NCI-H345 (cell line): ENCODE measurements at regions not wholly inside any gene's neighbourhood (a gene's known extent, or its start where the extent isn't known, plus 50 kb on each side); places are given as distances from the start of the nearest gene placed in this dataset.
"Not testable (repeated sequence)": the region's sequence is repeated elsewhere in the genome, so short reads cannot be mapped to it uniquely, and the experiment has no call there.

ENCODE experiments used
- DNase-seq: peaks from one replicate; lab custom pipeline; 2025; lab: John Stamatoyannopoulos, UW

DNA sequence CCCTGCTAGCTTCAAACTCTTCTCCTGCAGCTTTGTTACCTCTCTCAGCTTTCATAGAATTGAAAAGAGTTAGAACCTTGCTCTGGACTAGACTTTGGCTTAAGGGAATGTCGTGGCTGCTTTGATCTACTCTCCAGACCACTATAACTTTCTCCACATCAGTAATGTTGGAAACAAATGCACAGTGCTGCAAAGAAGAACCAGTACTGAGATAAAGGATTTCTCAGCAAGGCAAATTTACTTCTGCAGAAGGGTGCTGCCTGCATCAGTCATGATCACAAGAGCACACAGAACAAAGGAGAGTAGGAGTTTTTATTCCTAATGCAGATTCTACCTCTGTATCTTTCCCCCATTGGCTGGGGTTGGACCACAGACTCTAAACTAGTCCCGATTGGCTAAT lies 621.6 kb upstream of the CHRM3 start:
- DNase-seq = no peak

DNA sequence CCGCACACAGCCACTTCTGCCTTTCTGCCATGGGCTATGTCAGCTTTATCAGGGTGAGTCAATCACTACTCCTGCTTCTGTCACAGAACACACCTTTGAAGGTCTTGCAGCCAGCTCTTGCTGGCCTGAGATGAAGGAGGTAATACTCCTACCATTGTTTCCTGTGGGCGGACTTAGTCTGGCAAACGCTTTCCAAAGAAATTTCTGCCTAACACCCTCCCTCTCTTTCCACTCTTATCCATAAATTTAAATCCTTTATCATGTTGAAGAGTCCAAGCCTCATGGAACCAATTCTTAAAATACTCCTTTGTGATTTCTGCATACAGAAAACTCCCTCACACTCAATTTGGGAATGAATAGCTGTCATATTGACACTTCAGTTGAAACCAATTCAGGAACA lies 633.1 kb upstream of the CHRM3 start:
- no peak for DNase-seq

DNA sequence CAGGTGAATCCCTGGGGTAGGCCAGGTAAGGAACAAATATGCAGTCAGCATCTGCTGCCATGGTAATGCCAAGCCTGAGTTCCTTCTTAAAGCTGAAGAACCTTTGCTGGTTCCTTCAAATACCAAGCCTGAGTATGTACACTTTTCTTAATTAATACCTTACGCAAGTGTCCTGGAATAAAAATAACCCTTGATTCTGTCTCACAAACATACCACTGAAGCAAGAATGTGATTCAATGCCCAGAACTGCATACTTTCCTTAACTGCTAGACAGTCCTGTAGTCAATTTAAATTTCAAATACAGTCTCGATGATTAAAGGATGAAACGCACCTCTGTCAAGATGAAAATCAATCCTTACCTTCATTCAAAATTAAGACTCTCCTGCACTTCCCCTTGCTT lies 634.0 kb upstream of the CHRM3 start:
- no peak for DNase-seq

DNA sequence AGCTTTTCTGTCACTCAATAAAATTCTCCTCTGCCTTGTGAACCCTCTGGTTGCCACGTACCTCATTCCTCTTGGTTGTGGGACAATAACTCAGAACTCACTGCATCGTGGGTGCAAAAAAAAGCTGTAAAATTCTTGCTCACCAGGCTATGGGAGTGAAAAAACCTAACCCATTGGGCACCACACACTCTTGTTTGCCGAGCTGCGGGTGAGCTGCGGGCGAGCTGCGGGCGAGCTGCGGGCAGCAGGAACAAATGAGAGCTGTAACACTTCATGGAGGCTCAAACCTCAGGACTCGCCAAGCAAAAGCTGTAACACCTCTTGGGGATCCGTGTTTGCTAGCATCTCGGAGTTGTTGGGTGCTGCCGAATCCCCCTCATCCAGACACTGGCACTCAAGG lies 641.3 kb upstream of the CHRM3 start:
- DNase-seq = no peak

DNA sequence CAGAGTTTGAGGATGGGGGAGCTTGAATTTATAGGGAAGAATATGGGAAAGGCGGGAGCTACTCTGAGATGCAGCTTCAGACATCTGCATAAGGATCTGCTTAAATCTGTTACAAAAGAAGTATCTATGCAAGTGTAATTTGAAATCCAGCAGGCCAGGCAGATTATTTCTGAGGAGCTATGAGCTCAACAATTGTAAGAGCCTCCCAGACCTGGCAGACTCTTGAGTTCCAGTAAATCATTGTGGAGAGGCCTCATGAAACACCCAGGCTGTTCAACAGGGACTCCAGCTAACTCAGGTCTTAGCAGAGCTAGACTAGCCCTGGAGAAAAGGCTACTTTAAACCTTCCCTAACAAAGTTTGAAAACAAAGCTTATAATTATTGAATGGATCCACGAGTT lies 647.5 kb upstream of the CHRM3 start:
- DNase-seq = no peak

DNA sequence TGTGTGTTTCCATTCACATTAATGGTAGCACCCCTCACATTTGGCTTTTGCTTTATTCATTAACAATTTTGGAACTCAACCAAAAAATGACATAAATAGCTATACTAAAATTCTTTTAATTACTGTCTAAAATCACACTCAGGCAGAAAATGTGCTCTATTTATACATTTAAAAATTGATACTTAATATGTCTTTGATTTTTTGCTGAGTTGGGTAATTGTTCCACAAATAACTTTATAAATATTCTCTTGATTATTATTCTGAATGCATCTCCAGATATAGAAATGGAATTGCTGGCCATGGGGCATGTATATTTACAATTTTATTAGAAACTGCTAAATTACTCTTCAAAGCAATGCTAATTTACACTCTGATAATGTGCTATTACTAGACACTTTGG lies 658.7 kb upstream of the CHRM3 start:
- no peak for DNase-seq

DNA sequence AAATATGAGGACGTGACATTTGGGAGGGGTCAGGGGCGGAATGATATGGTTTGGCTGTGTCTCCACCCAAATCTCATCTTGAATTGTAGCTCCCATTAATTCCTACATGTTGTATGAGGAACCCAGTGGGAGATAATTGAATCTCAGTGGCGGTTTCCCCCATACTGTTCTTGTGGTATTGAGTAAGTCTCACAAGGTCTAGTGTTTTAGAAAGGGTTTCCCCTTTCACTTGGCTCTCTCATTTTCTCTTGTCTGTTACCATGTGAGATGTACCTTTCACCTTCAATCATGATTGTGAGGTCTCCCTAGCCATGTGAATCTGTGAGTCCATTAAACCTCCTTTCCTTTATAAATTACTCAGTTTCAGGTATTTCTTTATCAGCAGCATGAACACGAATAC lies 663.6 kb upstream of the CHRM3 start:
- DNase-seq = no peak

DNA sequence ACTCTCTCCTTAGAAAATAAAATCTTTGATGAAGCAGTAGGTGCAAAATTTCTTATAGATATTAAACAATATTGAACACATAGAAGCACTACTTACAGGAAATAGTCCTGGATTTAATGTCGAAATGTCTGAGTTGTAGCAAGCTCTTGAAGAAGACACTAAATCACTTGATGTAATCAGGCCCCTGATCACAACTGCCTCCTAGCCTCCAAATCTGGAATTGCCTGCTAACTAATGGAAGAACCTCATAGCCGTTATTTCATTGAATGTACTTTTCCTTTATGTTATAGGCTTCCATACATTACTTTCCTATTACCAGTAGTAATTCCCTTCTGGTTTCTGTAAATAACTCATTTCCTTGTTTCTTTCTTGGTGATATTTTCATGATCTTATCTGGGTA lies 675.7 kb upstream of the CHRM3 start:
- no peak for DNase-seq

DNA sequence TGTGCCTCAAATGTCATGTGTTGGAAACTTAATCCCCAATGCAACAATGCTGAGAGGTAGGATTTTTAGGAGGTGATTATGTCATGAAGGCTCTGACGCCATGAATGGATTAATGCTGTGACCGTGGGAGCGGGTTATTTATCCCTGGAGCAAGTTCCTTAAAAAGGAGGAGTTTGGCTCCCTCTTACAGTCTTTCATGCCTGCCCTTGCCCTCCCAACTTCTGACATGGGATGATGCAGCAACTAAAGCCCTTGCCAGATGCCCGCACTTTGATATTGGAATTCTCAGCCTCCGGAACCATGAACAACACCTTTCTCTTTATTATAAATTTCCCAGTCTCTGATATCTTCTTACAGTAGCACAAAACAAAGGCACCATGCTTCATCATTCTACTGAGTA lies 685.3 kb upstream of the CHRM3 start:
- no peak for DNase-seq

DNA sequence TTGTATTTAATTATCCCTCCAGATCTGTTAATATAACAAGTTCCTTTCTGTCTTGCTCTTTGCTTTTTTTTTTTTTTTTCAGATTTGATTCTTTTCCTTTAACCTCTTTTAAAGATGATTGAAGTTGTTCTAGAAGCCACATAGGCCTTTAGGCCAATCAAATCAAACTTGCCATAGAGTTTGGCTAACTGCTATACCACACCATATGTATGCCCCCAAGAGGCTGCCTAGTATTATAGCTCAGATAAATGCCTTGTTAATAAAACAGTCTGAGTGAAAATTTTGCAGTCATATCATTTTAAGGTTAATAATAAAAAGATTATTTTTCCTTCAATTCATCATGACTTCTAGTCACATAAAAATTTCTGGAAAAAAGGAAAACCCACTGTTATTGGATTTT lies 696.0 kb upstream of the CHRM3 start:
- no peak for DNase-seq

DNA sequence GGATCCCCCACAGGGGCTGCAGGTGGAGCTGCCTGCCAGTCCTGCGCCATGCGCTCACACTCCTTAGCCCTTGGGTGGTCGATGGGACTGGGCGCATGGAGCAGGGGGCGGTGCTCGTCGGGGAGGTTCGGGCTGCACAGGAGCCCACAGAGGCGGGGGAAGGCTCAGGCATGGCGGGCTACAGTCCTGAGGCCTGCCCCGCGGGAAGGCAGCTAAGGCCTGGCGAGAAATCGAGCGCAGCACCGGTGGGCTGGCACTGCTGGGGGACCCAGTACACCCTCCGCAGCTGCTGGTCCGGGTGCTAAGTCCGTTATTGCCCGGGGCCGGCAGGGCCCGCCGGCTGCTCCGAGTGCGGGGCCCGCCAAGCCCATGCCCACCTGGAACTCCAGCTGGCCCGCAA lies 701.8 kb upstream of the CHRM3 start:
- not testable (repeated sequence) for DNase-seq

DNA sequence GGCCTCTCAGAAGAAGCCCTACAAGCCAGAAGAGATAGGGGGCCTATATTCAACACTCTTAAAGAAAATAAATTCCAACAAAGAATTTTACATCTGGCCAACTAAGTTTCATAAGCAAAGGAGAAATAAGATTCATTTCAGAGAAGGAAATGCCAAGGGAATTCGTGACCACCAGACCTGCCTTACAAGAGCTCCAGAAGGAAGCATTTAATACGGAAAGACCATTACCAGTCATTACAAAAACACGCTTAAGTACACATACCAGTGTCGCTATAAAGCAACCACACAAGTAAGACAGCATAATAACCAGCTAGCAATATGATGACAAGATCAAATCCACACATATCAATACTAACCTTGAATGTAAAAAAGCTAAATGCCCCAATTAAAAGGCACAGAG lies 704.9 kb upstream of the CHRM3 start:
- no peak for DNase-seq

DNA sequence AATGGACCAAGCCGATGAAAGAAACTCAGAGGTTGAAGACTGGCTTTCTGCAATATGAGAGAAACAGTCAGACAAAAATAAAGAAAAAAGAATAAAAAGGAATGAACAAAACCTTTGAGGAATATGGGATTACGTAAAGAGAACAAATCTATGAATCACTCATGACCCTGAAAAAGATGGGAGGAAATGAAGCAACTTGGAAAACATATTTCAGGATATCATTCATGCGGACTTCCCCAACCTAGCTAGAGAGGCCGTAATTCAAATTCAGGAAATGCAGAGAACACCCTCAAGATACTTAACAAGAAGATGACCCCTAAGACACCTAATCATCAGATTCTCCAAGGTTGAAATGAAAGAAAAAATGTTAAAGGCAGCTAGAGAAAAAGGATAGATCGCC lies 705.3 kb upstream of the CHRM3 start:
- no peak for DNase-seq

DNA sequence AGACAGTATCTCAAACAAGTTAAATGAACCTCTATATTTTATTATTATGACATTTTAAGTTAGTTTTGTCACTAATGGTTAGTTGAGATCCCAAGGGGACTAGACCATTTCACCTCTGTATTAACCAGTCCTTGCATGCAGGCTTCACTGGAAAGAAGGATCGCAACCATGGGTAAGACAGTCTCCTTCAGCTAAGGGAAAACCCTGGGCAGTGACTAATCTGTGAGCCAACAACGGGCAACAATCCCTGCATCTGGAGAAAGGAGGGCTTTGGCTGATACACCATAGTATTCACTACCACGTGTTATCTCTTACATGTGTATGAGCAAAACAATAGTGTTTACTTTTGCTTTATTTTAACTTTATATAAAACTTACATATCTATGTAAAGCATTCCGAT lies 708.8 kb upstream of the CHRM3 start:
- DNase-seq = no peak

DNA sequence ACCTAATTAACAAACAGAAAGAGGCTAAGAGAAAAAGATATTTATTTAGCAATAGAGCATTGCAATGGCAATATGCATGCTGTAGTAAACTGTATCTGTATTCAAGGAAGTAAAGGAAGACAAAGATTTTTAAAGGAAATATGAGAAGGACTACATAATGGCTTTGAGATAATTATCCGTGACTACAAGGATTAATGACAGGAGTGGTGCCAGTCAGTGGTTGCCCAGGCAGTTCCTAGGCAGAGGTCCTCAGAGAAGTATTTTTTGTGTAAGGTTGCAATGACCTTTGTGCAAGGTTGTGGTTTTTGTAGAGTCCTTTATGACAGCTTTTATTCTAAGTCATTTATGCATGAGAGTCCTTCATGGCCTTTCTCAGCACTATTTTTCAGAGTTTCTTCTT lies 711.1 kb upstream of the CHRM3 start:
- no peak for DNase-seq

DNA sequence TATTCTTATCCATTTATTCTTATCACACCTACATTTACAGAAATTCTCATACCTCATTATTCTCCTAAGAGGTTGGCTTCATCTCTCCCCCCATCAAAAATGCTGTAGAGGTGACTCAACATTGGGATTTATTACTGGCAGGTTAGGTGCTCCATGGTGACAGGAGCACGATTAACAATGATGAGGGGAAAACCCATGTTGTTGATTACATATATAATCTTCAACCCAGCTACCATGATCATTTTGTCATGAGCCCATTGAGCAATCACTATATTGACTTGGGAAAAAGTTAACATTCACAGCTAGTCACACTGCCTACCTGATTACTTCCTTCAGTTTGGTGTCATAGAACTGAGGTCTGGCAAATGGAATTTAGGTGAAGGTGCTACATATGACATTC lies 712.1 kb upstream of the CHRM3 start:
- DNase-seq = no peak

DNA sequence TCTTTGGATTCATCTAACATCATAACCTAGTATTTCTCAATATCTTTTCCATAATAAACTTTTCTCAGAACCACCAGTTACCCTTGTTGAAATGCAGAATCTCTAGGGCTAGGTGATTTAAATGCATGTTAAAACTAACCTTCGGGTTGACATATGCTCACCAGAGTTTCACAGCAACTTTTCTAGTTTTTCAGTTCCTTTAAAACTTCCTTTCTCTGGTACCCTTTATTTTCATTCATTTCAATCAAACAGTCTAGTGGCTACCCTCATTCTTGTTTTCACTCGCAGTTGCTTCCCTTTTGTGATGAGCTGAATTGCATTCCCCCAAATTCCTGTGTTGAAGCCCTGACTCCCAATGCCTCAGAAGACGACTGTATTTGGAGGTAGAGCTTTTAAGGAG lies 712.8 kb upstream of the CHRM3 start:
- no peak for DNase-seq

DNA sequence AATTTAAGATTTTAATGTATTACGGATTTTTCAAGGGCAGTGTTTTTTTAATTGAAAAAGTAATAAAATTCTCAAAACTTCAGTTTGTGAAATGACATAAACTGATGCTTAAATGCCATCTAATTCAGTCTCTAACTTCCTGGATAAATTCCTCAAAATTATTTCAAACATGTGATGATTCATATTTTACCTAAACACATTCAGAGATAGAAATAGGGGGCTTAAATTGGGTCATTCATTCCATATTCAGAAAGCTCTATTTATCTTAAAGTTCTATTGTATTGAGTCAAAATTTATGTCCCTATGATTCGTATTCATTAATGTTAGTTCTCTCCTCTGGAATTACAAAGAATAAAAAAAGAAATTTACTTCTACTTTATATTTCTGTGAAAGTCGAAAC lies 713.6 kb upstream of the CHRM3 start:
- DNase-seq = no peak

DNA sequence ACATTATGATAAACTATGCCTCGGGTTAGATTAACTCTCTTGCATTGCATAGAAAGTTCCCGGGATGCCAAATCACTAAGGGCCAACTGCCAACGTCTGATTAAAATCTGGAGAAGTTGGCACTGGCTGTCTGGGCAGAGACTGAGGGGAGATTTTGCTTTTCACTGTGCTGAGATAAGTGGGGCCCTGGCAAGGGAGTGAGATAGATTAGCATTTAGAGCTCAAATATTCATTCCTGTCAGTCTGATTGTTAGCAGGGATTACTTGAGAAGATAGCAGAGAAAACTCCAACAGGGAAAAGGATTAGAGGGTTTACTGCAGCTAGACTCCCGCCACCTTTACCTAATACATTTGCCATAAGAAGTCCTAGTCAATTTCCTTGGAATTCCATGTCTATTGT lies 714.1 kb upstream of the CHRM3 start:
- no peak for DNase-seq

DNA sequence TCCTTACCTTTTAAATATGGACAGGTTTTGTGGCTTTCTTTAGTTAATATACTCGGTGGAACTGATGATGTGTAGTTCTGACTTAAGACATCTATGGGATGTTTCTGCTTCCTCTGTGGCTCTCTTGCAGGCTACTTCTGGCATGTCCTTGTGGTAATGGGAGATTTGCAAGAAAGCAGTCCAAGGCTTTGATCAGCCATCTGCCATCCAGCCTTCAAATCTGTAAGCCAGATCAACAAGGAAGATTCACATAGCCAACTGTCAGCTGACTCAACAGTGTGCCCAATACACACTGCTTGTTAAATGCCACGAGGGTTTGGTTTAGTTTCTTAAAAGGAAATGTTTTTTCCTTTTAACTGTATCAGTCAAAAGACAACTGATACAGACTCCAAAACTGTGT lies 722.2 kb upstream of the CHRM3 start:
- DNase-seq = no peak

DNA sequence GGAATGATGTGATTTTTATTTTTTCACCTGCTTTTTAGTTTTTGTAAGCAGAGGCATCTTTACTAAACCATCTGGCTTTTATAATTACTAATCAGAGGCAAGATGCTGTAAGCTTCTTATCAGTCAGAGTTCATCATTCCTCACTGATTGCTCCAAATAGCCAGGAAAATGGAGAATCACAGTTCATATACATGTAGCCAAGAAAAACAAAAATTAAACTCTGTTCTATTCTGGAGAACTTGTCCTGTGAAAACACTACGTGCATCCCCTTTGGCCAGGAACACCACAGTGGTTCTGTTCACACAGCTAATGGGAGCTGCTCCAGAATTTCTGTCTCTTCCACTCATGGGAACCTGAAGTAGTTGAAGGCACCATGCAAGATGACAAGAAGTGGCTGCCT lies 725.5 kb upstream of the CHRM3 start:
- DNase-seq = no peak

DNA sequence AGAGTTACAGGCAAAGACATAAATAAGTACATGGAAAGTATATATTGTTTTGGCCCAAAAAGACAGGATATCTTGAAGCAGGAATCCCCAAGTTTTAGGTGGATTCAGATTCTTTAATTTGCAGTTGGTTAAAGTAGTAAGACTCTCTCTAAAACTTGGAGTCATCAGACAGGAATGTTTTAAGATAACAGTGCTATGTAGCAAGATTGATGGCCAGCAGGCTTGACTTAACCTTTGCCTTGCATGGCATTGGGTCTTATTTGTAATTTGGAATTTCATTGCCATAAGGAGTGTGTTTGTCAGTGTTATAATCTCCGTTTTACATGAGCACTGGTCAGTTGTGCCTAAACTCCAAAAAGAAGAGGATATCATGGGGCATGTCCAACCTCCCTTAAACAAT lies 727.6 kb upstream of the CHRM3 start:
- DNase-seq = no peak

DNA sequence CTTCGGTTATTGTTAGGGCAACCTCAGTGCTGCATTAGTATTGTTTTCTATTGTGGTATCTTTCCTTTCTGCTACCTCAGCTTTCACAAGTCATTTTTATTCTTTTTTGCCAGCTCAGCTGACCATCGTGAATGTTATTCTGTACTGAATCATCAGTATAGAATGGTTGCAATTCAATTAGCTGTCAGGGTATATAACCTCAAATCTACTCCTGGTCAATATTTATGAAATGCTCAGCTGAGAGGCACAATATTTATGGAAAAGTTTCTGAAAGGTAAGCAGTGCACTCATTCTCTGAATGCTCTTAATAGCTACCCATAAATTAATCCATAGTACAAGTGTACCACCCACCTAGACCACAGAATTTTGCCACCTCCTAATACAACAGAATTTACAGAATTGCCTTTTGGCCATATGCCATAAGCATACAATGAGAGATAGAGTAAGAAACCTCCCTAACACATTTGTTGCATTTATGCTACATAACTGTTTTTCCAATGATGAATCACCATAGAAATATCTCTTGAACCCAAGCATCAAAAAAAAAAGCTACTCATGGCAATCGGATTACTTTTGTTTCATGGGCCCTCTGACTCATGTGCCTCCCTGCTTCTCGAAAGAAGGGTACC lies 732.6 kb upstream of the CHRM3 start:
- no peak for DNase-seq

DNA sequence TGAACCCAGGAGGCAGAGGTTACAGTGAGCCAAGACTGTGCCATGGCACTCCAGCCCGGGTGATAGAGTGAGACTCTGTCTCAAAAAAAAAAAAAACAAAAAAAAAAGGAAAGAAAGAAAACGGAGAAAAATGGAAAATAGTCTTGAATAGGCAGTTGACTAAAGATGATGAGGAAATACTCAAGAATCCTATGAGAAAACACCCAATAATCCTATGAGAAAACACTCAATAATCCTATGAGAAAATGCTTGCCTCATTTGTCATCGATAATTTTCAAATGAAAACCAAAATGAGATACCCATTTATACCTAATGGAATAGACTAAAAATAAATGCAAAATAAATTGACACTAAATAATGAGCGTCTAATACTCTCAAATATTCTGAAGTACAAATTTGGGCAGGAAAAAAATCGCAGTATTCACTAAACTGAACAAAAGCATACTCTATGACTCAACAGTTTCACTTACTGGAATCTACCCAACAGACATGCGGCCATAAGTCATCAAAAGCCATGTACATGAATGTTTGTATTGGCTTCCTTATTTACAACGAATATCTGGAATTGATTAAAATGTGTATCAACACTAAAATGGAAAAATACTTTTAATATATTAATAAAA lies 733.9 kb upstream of the CHRM3 start:
- no peak for DNase-seq

DNA sequence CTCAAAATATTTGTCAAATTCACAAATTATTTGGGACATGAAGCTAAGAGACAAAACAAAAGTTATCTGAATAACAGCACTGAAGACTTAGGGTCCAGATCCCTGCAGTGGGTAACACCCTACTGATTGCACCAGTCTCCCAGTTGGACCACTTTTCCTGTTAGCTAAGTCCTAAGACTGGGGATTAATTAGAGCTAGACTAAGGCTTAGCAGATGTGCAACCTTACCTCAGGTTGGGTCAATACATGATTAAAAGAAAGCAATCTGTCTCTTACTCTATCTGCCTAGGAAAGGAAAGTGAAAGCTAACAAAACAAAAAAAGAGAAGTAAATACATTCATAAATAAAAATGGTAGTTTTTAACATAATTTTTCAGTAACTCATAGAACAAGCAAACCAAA lies 737.2 kb upstream of the CHRM3 start:
- DNase-seq = no peak
